ENCODE measurements at regions not wholly inside any gene's neighbourhood (a gene's known extent, or its start where the extent isn't known, plus 50 kb on each side); places are given as distances from the start of the nearest gene placed in this dataset.

- no peaks in the 10 kb centered on the region for H3K9me3 ChIP-seq
- no peaks in the 10 kb centered on the region for H3K27me3 ChIP-seq
- no peak for TF ChIP-seq POLR2A (IDR thresholded peaks at IDR 0.05)
- no peak for TF ChIP-seq CTCF (IDR thresholded peaks at IDR 0.05)
- H3K4me3 ChIP-seq (replicated peaks in 1 of 3), result no peak overlapping the region
- no peak for DNase-seq
- H3K36me3 ChIP-seq, result no peaks in the 10 kb centered on the region
- H3K4me1 ChIP-seq, result no peaks in the 10 kb centered on the region
- H3K27ac ChIP-seq, result no peak overlapping the region
- intact Hi-C loops (cut with DNase I), result no loop called here
These were observed 464.3 kb downstream of the NBAS start for GRCh38 chr2:15096873-15097272.

DNA sequence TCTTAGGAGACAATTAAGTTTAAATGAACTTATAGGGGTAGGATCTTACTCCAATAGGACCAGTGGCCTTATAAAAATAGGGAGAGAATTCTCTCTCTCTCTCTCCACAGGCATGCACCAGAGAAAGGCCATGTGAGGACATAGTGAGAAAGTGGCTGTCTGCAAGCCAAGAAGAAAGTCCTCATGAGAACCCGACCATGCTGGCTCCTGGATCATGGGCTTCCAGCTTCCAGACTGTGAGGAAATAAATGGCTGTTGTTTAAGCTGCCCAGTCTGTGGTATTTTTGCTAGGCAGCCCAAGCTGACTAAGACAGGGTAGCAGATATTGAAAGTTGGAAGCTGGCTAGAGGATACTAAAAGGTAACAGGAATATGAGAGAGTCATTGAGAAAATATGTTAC lies 454.0 kb downstream of the NBAS start:
- H3K4me3 ChIP-seq (replicated peaks in 1 of 3), result no peak overlapping the region
- no peaks in the 10 kb centered on the region for H3K36me3 ChIP-seq
- 54 to 72% methylated on average over 1 of the region's 1 CpG for WGBS, 2 donors
- H3K9me3 ChIP-seq, result no peaks in the 10 kb centered on the region
- H3K27ac ChIP-seq, result no peak overlapping the region
- no peak for DNase-seq
- H3K4me1 ChIP-seq, result no peaks in the 10 kb centered on the region
- intact Hi-C loops (cut with DNase I), result no loop called here
- TF ChIP-seq CTCF (IDR thresholded peaks at IDR 0.05) (no peak), POLR2A (IDR thresholded peaks at IDR 0.05) (no peak)
- H3K27me3 ChIP-seq, result no peaks in the 10 kb centered on the region

DNA sequence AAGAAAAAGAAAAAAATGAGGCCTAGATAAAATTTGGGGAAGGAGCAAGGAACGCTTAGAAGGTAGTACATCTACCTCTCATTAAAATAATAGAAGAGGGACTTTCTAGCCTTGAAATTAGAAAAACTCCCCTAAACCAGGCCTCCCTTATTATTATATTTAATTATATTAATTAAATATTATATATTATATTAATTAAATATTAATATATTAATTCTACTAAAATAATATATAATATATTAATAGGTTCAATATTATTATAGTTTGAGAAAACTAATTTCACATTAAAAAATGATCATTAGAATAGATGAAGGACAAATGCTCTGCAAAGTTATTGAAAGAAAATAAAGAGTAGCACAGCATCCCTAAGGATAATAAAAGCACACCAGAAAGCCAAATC lies 449.4 kb downstream of the NBAS start:
- 96% methylated on average over 1 of the region's 1 CpG for WGBS, 2 donors
- no peak overlapping the region for H3K27ac ChIP-seq
- no peak for TF ChIP-seq CTCF (IDR thresholded peaks at IDR 0.05)
- TF ChIP-seq POLR2A (IDR thresholded peaks at IDR 0.05), result no peak
- H3K27me3 ChIP-seq, result no peaks in the 10 kb centered on the region
- no peak for DNase-seq
- H3K36me3 ChIP-seq, result no peaks in the 10 kb centered on the region
- H3K9me3 ChIP-seq, result no peaks in the 10 kb centered on the region
- intact Hi-C loops (cut with DNase I), result no loop called here
- H3K4me3 ChIP-seq (replicated peaks in 1 of 3), result no peak overlapping the region
- no peaks in the 10 kb centered on the region for H3K4me1 ChIP-seq

DNA sequence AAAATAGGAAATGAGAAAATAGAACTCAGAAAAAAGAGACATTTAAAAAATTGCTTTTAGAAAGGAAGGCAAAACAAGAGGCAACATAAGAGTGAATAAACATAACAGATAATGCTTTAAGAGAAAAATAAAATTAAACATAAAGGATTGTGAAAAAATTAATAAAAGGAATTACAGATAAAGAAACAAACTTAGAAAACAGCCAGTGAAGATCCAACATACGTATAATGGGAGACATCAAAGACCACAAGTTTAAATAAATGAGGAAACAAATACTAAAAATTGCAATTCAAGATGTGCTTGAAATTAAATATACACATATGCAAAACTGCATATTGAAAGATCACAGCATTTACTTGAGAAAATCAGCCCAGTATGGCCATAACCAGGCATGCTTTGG lies 448.9 kb downstream of the NBAS start:
- Histone ChIP-seq H3K36me3 (no peaks in the 10 kb centered on the region), H3K27ac (no peak overlapping the region), H3K4me1 (no peaks in the 10 kb centered on the region), H3K9me3 (no peaks in the 10 kb centered on the region), H3K27me3 (no peaks in the 10 kb centered on the region), H3K4me3 (replicated peaks in 1 of 3) (no peak overlapping the region)
- 91 to 98% methylated on average over 1 of the region's 1 CpG for WGBS, 2 donors
- no peak for DNase-seq
- TF ChIP-seq POLR2A (IDR thresholded peaks at IDR 0.05) (no peak), CTCF (IDR thresholded peaks at IDR 0.05) (no peak)
- intact Hi-C loops (cut with DNase I), result no loop called here

- H3K27ac ChIP-seq, result no peak overlapping the region
- no peaks in the 10 kb centered on the region for H3K36me3 ChIP-seq
- H3K27me3 ChIP-seq, result no peaks in the 10 kb centered on the region
- no peak overlapping the region for H3K4me3 ChIP-seq (replicated peaks in 1 of 3)
- intact Hi-C loops (cut with DNase I), result no loop called here
- no peak for DNase-seq
- no peaks in the 10 kb centered on the region for H3K9me3 ChIP-seq
- TF ChIP-seq CTCF (IDR thresholded peaks at IDR 0.05), result no peak
- no peak for TF ChIP-seq POLR2A (IDR thresholded peaks at IDR 0.05)
- no peaks in the 10 kb centered on the region for H3K4me1 ChIP-seq
These were observed 445.4 kb downstream of the NBAS start for GRCh38 chr2:15115776-15116175.
